SK-N-MC (cell line): ENCODE measurements at regions not wholly inside any gene's neighbourhood (a gene's known extent, or its start where the extent isn't known, plus 50 kb on each side); places are given as distances from the start of the nearest gene placed in this dataset.

ENCODE experiments used
- EZH2 ChIP-seq: fragments of 200-600 bp; sonication (generic); IDR thresholded peaks from one replicate; pipeline ENCODE4 v1.6.1; 2017; ENCODE audit warnings: antibody characterized with exemption
- FOXP2 ChIP-seq: optimal IDR thresholded peaks from 2 replicates; pipeline ENCODE3; 2011; ENCODE audit warnings: mild to moderate bottlenecking, moderate library complexity; ENCODE audit not compliant: insufficient read depth; ENCODE audit errors: extremely low read length, control extremely low read depth
- POLR2AphosphoS5 ChIP-seq: IDR thresholded peaks from 2 replicates; pipeline ENCODE4 v1.6.1; 2012; ENCODE audit warnings: mild to moderate bottlenecking, low read depth, low read length, borderline replicate concordance

DNA sequence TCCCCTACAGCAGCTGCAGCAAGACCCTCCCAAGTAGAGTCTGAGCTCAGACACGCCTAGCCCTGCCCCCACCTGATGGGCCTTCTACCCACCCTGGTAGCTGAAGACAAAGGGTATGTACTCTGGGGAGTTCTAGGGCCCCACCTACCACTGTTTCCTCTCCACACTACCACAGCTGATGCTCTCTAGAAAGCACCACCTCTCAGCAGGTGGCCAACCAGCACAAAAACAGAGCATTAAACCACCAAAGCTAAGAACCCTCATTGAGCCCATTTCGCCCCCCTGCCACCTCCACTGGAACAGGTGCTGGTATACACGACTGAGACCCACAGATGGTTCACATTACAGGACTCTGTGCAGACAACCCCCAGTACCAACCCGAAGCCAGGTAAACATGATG, 258.9 kb downstream of the SETD4 start:
- TF ChIP-seq EZH2: no peak
- TF ChIP-seq POLR2AphosphoS5: no peak
- TF ChIP-seq FOXP2: no peak
